ENCODE measurements at regions not wholly inside any gene's neighbourhood (a gene's known extent, or its start where the extent isn't known, plus 50 kb on each side); places are given as distances from the start of the nearest gene placed in this dataset.

DNA sequence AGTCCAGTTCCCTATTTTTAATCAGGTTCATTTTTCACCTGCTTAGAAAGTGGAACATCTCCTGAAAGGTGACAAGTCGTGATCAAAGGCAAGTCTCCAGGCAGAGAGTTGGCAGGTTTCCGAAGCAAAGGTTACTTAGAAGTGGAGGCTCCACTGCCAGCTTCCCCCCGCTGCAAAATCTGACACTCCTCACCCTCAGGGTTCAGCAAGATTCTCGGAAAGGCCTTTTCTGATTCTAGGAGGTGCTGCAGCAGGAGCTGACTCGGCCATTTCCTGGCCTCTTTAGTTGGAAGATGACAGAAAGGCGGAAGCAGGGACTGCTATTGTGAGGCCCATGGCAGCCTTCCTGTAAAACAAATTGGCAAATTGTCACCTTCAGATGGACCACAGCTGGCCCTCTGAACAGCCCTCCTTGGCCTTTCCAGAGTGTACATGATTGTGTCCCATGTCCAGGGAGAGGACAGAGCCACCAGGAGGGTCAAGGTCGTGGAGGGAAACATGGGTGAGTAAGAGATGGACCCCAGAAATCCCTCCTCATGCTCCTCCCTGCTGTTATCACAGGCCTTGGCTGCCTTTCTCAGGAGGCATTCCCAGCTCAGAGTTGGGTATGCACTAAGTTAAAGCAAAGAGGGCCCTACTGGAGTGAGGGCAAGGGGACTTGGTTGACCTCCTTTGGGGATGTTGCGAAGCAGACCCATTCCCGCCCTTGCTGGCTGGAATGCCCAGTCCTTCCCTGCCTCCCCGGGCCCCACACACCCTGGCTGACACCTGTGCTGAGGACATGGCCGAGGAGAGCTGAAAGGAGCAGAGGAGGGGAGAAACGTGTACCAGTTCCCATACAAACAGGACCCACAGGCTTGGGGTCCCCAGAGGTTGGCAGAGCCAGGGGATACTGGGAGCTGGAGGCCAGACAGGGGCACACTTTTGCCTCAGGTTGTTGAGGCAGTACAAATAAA, 115.5 kb upstream of the IRF2BP2 start (continued):
- TF ChIP-seq, protein P1, sequence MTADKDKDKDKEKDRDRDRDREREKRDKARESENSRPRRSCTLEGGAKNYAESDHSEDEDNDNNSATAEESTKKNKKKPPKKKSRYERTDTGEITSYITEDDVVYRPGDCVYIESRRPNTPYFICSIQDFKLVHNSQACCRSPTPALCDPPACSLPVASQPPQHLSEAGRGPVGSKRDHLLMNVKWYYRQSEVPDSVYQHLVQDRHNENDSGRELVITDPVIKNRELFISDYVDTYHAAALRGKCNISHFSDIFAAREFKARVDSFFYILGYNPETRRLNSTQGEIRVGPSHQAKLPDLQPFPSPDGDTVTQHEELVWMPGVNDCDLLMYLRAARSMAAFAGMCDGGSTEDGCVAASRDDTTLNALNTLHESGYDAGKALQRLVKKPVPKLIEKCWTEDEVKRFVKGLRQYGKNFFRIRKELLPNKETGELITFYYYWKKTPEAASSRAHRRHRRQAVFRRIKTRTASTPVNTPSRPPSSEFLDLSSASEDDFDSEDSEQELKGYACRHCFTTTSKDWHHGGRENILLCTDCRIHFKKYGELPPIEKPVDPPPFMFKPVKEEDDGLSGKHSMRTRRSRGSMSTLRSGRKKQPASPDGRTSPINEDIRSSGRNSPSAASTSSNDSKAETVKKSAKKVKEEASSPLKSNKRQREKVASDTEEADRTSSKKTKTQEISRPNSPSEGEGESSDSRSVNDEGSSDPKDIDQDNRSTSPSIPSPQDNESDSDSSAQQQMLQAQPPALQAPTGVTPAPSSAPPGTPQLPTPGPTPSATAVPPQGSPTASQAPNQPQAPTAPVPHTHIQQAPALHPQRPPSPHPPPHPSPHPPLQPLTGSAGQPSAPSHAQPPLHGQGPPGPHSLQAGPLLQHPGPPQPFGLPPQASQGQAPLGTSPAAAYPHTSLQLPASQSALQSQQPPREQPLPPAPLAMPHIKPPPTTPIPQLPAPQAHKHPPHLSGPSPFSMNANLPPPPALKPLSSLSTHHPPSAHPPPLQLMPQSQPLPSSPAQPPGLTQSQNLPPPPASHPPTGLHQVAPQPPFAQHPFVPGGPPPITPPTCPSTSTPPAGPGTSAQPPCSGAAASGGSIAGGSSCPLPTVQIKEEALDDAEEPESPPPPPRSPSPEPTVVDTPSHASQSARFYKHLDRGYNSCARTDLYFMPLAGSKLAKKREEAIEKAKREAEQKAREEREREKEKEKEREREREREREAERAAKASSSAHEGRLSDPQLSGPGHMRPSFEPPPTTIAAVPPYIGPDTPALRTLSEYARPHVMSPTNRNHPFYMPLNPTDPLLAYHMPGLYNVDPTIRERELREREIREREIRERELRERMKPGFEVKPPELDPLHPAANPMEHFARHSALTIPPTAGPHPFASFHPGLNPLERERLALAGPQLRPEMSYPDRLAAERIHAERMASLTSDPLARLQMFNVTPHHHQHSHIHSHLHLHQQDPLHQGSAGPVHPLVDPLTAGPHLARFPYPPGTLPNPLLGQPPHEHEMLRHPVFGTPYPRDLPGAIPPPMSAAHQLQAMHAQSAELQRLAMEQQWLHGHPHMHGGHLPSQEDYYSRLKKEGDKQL (CRISPR knock-in tag; IDR thresholded peaks at IDR 0.05; ENCODE audit: borderline replicate concordance) = no peak
- no peak for TF ChIP-seq DACH1 (IDR thresholded peaks at IDR 0.05; ENCODE audit: partially characterized antibody)
- no peak for TF ChIP-seq SIN3B (IDR thresholded peaks at IDR 0.05; ENCODE audit: low read depth)
- no peak for TF ChIP-seq ZNF551 (CRISPR knock-in tag; IDR thresholded peaks at IDR 0.05)
- TF ChIP-seq, protein P2, sequence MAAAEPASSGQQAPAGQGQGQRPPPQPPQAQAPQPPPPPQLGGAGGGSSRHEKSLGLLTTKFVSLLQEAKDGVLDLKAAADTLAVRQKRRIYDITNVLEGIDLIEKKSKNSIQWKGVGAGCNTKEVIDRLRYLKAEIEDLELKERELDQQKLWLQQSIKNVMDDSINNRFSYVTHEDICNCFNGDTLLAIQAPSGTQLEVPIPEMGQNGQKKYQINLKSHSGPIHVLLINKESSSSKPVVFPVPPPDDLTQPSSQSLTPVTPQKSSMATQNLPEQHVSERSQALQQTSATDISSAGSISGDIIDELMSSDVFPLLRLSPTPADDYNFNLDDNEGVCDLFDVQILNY (CRISPR knock-in tag; IDR thresholded peaks at IDR 0.05) = no peak
- TF ChIP-seq, protein P3, sequence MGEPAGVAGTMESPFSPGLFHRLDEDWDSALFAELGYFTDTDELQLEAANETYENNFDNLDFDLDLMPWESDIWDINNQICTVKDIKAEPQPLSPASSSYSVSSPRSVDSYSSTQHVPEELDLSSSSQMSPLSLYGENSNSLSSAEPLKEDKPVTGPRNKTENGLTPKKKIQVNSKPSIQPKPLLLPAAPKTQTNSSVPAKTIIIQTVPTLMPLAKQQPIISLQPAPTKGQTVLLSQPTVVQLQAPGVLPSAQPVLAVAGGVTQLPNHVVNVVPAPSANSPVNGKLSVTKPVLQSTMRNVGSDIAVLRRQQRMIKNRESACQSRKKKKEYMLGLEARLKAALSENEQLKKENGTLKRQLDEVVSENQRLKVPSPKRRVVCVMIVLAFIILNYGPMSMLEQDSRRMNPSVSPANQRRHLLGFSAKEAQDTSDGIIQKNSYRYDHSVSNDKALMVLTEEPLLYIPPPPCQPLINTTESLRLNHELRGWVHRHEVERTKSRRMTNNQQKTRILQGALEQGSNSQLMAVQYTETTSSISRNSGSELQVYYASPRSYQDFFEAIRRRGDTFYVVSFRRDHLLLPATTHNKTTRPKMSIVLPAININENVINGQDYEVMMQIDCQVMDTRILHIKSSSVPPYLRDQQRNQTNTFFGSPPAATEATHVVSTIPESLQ (CRISPR knock-in tag; IDR thresholded peaks at IDR 0.05) = no peak
- TF ChIP-seq ZNF764 (CRISPR knock-in tag; IDR thresholded peaks at IDR 0.05; ENCODE audit: low read depth) = no peak
- TF ChIP-seq POU5F1 (IDR thresholded peaks at IDR 0.05; ENCODE audit: borderline replicate concordance, low read depth, low read length, partially characterized antibody) = no peak
- TF ChIP-seq STAT5B (CRISPR knock-in tag; IDR thresholded peaks at IDR 0.05) = no peak
- TF ChIP-seq ATF1 (CRISPR knock-in tag; IDR thresholded peaks at IDR 0.05) = no peak
- no peak for TF ChIP-seq ATF1 (tag; IDR thresholded peaks at IDR 0.05)
- TF ChIP-seq, protein P4, sequence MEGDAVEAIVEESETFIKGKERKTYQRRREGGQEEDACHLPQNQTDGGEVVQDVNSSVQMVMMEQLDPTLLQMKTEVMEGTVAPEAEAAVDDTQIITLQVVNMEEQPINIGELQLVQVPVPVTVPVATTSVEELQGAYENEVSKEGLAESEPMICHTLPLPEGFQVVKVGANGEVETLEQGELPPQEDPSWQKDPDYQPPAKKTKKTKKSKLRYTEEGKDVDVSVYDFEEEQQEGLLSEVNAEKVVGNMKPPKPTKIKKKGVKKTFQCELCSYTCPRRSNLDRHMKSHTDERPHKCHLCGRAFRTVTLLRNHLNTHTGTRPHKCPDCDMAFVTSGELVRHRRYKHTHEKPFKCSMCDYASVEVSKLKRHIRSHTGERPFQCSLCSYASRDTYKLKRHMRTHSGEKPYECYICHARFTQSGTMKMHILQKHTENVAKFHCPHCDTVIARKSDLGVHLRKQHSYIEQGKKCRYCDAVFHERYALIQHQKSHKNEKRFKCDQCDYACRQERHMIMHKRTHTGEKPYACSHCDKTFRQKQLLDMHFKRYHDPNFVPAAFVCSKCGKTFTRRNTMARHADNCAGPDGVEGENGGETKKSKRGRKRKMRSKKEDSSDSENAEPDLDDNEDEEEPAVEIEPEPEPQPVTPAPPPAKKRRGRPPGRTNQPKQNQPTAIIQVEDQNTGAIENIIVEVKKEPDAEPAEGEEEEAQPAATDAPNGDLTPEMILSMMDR (IDR thresholded peaks at IDR 0.05 in 2 of 3, conservative IDR thresholded peaks at IDR 0.05 in 1 of 3; ENCODE audit: insufficient read depth in 2 of 3, low read depth in 1 of 3, low read length in 3 of 3) = no peak
- TF ChIP-seq KDM4B (IDR thresholded peaks at IDR 0.05; ENCODE audit: borderline replicate concordance in 2 of 2, low read depth in 1 of 2) = no peak
- no peak for TF ChIP-seq POLR3A (IDR thresholded peaks at IDR 0.05; ENCODE audit: borderline replicate concordance, extremely low read depth, insufficient read depth, insufficient read length)
- no peak for TF ChIP-seq NFYB (IDR thresholded peaks at IDR 0.05; ENCODE audit: extremely low read depth, insufficient read length)
- TF ChIP-seq ZNF561 (CRISPR knock-in tag; conservative IDR thresholded peaks at IDR 0.05) = no peak
- no peak for TF ChIP-seq FOSL1 (tag; conservative IDR thresholded peaks at IDR 0.05)

Data from K562 (cell line).